ENCODE measurements at regions not wholly inside any gene's neighbourhood (a gene's known extent, or its start where the extent isn't known, plus 50 kb on each side); places are given as distances from the start of the nearest gene placed in this dataset.

DNA sequence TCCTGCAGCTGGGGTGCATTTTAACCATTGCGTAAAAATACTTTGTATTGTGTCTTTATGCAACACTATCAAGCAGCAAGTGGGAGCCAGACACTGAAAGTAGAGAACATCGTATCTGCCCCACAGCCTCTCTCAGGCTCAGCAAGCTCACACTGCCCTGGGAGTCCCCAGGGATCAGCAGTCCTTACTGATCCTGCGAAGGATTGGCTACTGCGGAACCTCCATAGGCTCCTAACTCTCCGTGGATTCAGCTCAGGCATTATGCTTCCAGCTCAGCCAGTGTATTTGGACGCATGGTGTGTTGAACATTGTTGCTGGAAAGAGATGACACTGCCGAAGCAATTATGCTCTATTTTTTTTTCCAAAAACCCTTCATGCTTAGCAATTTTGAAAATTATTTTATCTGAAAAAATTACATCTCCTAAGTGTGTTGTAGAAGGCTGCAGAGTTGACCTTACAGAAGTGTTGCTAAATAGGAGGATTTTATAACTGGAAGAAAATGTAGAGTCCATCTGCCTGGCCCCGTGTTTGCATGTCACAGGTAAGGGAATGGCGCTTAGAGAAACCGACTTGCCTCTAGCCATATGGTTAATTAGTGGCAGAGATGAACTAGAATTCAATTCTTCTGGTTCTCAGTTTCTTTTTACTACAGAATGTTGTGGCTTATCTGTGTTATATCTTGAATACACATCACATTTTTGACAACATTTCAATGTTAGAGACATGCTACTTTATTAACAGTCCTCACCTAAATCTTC lies 276.4 kb upstream of the COBL start:
- no peak for TF ChIP-seq POLR2A (IDR thresholded peaks at IDR 0.05)
- TF ChIP-seq, protein P1, sequence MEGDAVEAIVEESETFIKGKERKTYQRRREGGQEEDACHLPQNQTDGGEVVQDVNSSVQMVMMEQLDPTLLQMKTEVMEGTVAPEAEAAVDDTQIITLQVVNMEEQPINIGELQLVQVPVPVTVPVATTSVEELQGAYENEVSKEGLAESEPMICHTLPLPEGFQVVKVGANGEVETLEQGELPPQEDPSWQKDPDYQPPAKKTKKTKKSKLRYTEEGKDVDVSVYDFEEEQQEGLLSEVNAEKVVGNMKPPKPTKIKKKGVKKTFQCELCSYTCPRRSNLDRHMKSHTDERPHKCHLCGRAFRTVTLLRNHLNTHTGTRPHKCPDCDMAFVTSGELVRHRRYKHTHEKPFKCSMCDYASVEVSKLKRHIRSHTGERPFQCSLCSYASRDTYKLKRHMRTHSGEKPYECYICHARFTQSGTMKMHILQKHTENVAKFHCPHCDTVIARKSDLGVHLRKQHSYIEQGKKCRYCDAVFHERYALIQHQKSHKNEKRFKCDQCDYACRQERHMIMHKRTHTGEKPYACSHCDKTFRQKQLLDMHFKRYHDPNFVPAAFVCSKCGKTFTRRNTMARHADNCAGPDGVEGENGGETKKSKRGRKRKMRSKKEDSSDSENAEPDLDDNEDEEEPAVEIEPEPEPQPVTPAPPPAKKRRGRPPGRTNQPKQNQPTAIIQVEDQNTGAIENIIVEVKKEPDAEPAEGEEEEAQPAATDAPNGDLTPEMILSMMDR (IDR thresholded peaks at IDR 0.05) = no peak
- no peak for TF ChIP-seq POLR2AphosphoS5 (IDR thresholded peaks at IDR 0.05)
- intact Hi-C loops (cut with DNase I; ENCODE audit: low total_unique reads) = no loop called here

GRCh38 chr7:51591223-51591622 lies 274.6 kb upstream of the COBL start:
- intact Hi-C loops (cut with DNase I; ENCODE audit: low total_unique reads) = no loop called here
- Histone ChIP-seq H3K27me3 (no peaks in the 10 kb centered on the region), H3K4me1 (no peaks in the 10 kb centered on the region), H3K36me3 (no peaks in the 10 kb centered on the region), H3K9me3 (peaks cover 0 to 5% of the 10 kb centered on the region in 2 donors), H3K27ac (no peak overlapping the region), H3K4me3 (no peak overlapping the region)
- no peak for TF ChIP-seq POLR2AphosphoS5 (IDR thresholded peaks at IDR 0.05)
- TF ChIP-seq, protein P1 (IDR thresholded peaks at IDR 0.05) = no peak
- DNase-seq (ENCODE audit: low spot score in 2 of 2) = no peak

More for the DNA sequence above, 276.4 kb upstream of the COBL start:
- Histone ChIP-seq H3K36me3 (no peaks in the 10 kb centered on the region), H3K9me3 (peaks cover 0 to 5% of the 10 kb centered on the region in 2 donors), H3K4me1 (no peaks in the 10 kb centered on the region), H3K4me3 (no peak overlapping the region), H3K27me3 (no peaks in the 10 kb centered on the region), H3K27ac (no peak overlapping the region)
- no peak for DNase-seq (ENCODE audit: low spot score in 2 of 2)

DNA sequence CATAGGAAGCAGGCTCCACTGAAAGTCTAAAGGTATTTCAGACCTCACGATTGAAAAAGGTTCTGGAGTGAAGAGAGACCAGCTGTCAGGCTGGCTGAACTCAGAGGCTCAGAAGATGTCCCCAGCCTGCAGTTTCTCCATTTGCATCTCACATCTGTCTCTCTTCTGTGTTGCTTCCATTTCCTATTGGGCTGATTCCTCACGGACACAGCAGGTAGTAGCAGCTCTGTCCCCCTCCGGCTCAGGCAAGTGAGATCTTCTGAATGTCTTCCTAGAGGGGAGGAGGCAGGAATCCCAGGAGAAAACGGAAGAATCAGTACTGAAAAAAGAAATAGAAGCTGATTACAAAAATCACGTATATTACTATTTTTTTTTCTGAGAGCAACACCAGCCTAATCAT lies 274.1 kb upstream of the COBL start:
- no peak for DNase-seq (ENCODE audit: low spot score in 2 of 2)
- TF ChIP-seq POLR2A (IDR thresholded peaks at IDR 0.05) = no peak
- TF ChIP-seq, protein P1 (IDR thresholded peaks at IDR 0.05) = no peak
- no peak for TF ChIP-seq POLR2AphosphoS5 (IDR thresholded peaks at IDR 0.05)
- no peak overlapping the region for H3K27ac ChIP-seq
- no peaks in the 10 kb centered on the region for H3K27me3 ChIP-seq
- peaks cover 0 to 5% of the 10 kb centered on the region in 2 donors for H3K9me3 ChIP-seq
- no peaks in the 10 kb centered on the region for H3K4me1 ChIP-seq
- H3K4me3 ChIP-seq = no peak overlapping the region
- intact Hi-C loops (cut with DNase I; ENCODE audit: low total_unique reads) = no loop called here
- H3K36me3 ChIP-seq = no peaks in the 10 kb centered on the region

GRCh38 chr7:51589111-51589510 lies 272.5 kb upstream of the COBL start:
- intact Hi-C loops (cut with DNase I; ENCODE audit: low total_unique reads) = no loop called here
- no peaks in the 10 kb centered on the region for H3K27me3 ChIP-seq
- no peaks in the 10 kb centered on the region for H3K4me1 ChIP-seq
- H3K9me3 ChIP-seq = no peaks in the 10 kb centered on the region
- no peak overlapping the region for H3K27ac ChIP-seq
- TF ChIP-seq POLR2AphosphoS5 (IDR thresholded peaks at IDR 0.05) (no peak), POLR2A (IDR thresholded peaks at IDR 0.05) (no peak)
- TF ChIP-seq, protein P1 (IDR thresholded peaks at IDR 0.05) = no peak
- no peak overlapping the region for H3K4me3 ChIP-seq
- DNase-seq (ENCODE audit: low spot score in 2 of 2) = no peak
- no peaks in the 10 kb centered on the region for H3K36me3 ChIP-seq

DNA sequence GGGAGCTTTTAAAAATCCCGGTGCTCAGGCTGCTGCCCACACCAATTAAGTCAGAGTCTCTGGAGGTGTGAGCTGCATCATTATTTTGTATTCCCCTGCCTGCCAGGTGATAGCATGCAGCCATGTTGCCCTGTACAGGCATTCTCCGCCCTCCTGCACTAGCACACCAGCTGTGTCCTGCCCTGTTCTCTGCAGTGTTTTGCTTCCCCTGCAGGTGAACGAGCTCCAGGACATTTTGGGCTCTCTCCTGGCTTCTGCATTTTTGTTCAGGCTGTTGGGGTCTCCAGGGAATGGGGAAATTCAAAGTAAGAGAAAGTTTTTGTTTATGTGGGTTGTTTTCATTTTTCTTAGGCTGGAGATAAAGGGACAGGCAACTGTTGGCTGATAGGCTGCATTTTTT lies 271.0 kb upstream of the COBL start:
- Histone ChIP-seq H3K9me3 (no peaks in the 10 kb centered on the region), H3K4me1 (no peaks in the 10 kb centered on the region), H3K4me3 (no peak overlapping the region), H3K27ac (no peak overlapping the region), H3K27me3 (no peaks in the 10 kb centered on the region), H3K36me3 (no peaks in the 10 kb centered on the region)
- TF ChIP-seq POLR2AphosphoS5 (IDR thresholded peaks at IDR 0.05) = no peak
- TF ChIP-seq, protein P1 (IDR thresholded peaks at IDR 0.05) = no peak
- TF ChIP-seq POLR2A (IDR thresholded peaks at IDR 0.05) = no peak
- DNase-seq (ENCODE audit: low spot score in 2 of 2) = no peak
- intact Hi-C loops (cut with DNase I; ENCODE audit: low total_unique reads) = no loop called here

Data from breast epithelium (tissue), 4 donors.